ENCODE measurements at regions not wholly inside any gene's neighbourhood (a gene's known extent, or its start where the extent isn't known, plus 50 kb on each side); places are given as distances from the start of the nearest gene placed in this dataset.
A peak's percentile ranks its signal among the peaks of the same experiment; 100 is the strongest.

DNA sequence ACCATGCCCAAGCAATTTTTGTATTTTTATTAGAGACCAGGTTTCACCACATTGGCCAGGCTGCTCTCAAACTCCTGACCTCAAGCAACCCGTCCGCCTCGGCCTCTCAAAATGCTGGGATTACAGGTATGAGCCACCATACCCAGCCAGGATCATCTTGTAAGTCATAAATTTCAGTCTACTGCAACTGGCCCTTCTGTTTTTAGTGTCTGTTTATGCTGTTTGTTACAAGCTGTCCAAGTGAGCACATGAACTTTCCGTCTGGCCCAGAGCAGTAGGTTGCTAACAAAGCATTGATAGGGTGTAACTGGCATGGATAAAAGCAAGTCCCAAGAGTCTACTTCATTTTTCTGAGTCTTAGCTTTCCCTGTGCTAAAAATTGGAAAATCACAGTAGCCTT lies 164.4 kb upstream of the NT5C1B start:
- CTCF ChIA-PET, result interaction anchor here (0.6 kb wide), 1 partner anchor 1170 kb away, joined by 3 read pairs; no protein-coding TSS in a partner anchor

GRCh38 chr2:18752667-18753422 lies 163.5 kb upstream of the NT5C1B start:
- no peak overlapping the region for H3K4me3 ChIP-seq (ENCODE audit: low read depth, low read length)
- H3K9me3 ChIP-seq (ENCODE audit: control insufficient read depth, insufficient read depth, low read depth, low read length), result no peaks in the 10 kb centered on the region
- H3K36me3 ChIP-seq (ENCODE audit: control insufficient read depth in 2 of 2, insufficient read depth in 1 of 2, low read length in 2 of 2), result no peaks in the 10 kb centered on the region
- ChIA-PET POLR2A (interaction anchor here (2.1 kb wide), 1 partner anchor 606 kb away, joined by 7 read pairs; the partner anchor contains the start of gene OSR1), CTCF (interaction anchor here (0.6 to 3.9 kb wide), 3 partner anchors 130 to 609 kb away, joined by 3 to 22 read pairs (median 3); partner anchors contain the start of gene OSR1)
- no peak overlapping the region; the same call in 1 of the 2 replicates for H3K27ac ChIP-seq (ENCODE audit: extremely low read depth, low read depth, low read length)
- TF ChIP-seq, protein P1, sequence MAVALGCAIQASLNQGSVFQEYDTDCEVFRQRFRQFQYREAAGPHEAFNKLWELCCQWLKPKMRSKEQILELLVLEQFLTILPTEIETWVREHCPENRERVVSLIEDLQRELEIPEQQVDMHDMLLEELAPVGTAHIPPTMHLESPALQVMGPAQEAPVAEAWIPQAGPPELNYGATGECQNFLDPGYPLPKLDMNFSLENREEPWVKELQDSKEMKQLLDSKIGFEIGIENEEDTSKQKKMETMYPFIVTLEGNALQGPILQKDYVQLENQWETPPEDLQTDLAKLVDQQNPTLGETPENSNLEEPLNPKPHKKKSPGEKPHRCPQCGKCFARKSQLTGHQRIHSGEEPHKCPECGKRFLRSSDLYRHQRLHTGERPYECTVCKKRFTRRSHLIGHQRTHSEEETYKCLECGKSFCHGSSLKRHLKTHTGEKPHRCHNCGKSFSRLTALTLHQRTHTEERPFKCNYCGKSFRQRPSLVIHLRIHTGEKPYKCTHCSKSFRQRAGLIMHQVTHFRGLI (tag by site-specific recombination; IDR thresholded peaks at IDR 0.05), result peak; percentile 72
- no peak for TF ChIP-seq GLI4 (tag by site-specific recombination; IDR thresholded peaks at IDR 0.05)
- peaks cover 26% of the 10 kb centered on the region for H3K4me1 ChIP-seq (ENCODE audit: control insufficient read depth, insufficient read depth, low read length)

More for the DNA sequence above, 164.4 kb upstream of the NT5C1B start:
- H3K4me1 ChIP-seq (ENCODE audit: control insufficient read depth, insufficient read depth, low read length), result peaks cover 26% of the 10 kb centered on the region
- TF ChIP-seq ZBTB21 (tag by site-specific recombination; IDR thresholded peaks at IDR 0.05) (no peak), ZNF561 (tag by site-specific recombination; IDR thresholded peaks at IDR 0.05; ENCODE audit: borderline replicate concordance) (no peak), TCF7L2 (IDR thresholded peaks at IDR 0.05; ENCODE audit: borderline replicate concordance, low read depth, low read length) (no peak), SCRT1 (tag by site-specific recombination; IDR thresholded peaks at IDR 0.05; ENCODE audit: borderline replicate concordance) (no peak), ZNF280C (tag by site-specific recombination; IDR thresholded peaks at IDR 0.05) (no peak), ELK4 (IDR thresholded peaks at IDR 0.05; ENCODE audit: borderline replicate concordance, low read depth, low read length) (no peak), MZF1 (tag by site-specific recombination; IDR thresholded peaks at IDR 0.05; ENCODE audit: borderline replicate concordance) (no peak), ZNF416 (tag by site-specific recombination; IDR thresholded peaks at IDR 0.05) (no peak), RBAK (tag by site-specific recombination; IDR thresholded peaks at IDR 0.05) (no peak)
- TF ChIP-seq, protein P2, sequence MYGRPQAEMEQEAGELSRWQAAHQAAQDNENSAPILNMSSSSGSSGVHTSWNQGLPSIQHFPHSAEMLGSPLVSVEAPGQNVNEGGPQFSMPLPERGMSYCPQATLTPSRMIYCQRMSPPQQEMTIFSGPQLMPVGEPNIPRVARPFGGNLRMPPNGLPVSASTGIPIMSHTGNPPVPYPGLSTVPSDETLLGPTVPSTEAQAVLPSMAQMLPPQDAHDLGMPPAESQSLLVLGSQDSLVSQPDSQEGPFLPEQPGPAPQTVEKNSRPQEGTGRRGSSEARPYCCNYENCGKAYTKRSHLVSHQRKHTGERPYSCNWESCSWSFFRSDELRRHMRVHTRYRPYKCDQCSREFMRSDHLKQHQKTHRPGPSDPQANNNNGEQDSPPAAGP (tag by site-specific recombination; IDR thresholded peaks at IDR 0.05), result no peak
- no peak overlapping the region for H3K4me3 ChIP-seq (ENCODE audit: low read depth, low read length)
- no peak overlapping the region for H3K27ac ChIP-seq (ENCODE audit: extremely low read depth, low read depth, low read length)
- H3K36me3 ChIP-seq (ENCODE audit: control insufficient read depth in 2 of 2, insufficient read depth in 1 of 2, low read length in 2 of 2), result no peaks in the 10 kb centered on the region
- POLR2A ChIA-PET, result no interaction called here
- H3K9me3 ChIP-seq (ENCODE audit: control insufficient read depth, insufficient read depth, low read depth, low read length), result no peaks in the 10 kb centered on the region

DNA sequence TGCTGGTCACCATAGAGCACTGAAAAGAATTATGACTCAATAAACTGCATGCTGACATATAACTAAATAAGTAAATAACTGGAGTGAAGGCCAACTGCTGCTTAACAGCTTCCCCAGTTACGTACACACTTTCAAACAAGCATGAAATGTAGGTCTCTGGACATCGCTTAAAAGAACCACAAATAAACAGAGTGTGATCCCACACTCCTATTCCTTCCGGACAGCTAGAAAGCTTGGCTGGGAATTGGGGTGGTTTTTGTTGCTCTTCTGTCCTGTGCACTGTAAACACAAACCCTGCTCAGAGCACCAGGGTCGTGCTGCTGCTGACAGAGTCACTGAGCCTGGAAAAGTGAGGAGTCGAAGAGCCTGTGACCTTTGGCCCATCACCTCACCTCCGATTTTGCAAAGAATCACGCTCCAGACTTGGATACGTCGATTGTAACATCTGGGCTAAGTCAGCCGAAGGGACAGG lies 162.7 kb upstream of the NT5C1B start:
- Histone ChIP-seq H3K4me1 (ENCODE audit: control insufficient read depth, insufficient read depth, low read length) (peaks cover 26% of the 10 kb centered on the region), H3K27ac (ENCODE audit: extremely low read depth, low read depth, low read length) (no peak overlapping the region; the same call in 1 of the 2 replicates), H3K36me3 (ENCODE audit: control insufficient read depth in 2 of 2, insufficient read depth in 1 of 2, low read length in 2 of 2) (no peaks in the 10 kb centered on the region), H3K9me3 (ENCODE audit: control insufficient read depth, insufficient read depth, low read depth, low read length) (no peaks in the 10 kb centered on the region), H3K4me3 (ENCODE audit: low read depth, low read length) (no peak overlapping the region)
- CTCF ChIA-PET, result interaction anchor here (0.6 to 3.9 kb wide), 6 partner anchors 77 to 1112 kb away, joined by 3 to 22 read pairs (median 4); partner anchors contain the start of gene OSR1
- POLR2A ChIA-PET, result interaction anchor here (2.1 kb wide), 1 partner anchor 606 kb away, joined by 7 read pairs; the partner anchor contains the start of gene OSR1
- TF ChIP-seq ZNF558 (tag by site-specific recombination; IDR thresholded peaks at IDR 0.05) (no peak), ZNF544 (tag by site-specific recombination; IDR thresholded peaks at IDR 0.05) (no peak), ZFP69B (tag by site-specific recombination; IDR thresholded peaks at IDR 0.05) (no peak), ZNF26 (tag by site-specific recombination; IDR thresholded peaks at IDR 0.05) (no peak), ZNF777 (tag by site-specific recombination; IDR thresholded peaks at IDR 0.05; ENCODE audit: borderline replicate concordance) (no peak), ZNF175 (tag by site-specific recombination; IDR thresholded peaks at IDR 0.05) (no peak), ZNF311 (tag by site-specific recombination; IDR thresholded peaks at IDR 0.05; ENCODE audit: borderline replicate concordance) (no peak), ZNF423 (tag by site-specific recombination; IDR thresholded peaks at IDR 0.05) (no peak)
- TF ChIP-seq, protein P3, sequence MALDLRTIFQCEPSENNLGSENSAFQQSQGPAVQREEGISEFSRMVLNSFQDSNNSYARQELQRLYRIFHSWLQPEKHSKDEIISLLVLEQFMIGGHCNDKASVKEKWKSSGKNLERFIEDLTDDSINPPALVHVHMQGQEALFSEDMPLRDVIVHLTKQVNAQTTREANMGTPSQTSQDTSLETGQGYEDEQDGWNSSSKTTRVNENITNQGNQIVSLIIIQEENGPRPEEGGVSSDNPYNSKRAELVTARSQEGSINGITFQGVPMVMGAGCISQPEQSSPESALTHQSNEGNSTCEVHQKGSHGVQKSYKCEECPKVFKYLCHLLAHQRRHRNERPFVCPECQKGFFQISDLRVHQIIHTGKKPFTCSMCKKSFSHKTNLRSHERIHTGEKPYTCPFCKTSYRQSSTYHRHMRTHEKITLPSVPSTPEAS (tag by site-specific recombination; IDR thresholded peaks at IDR 0.05), result no peak

All from HEK293 (cell line).